ENCODE measurements at regions not wholly inside any gene's neighbourhood (a gene's known extent, or its start where the extent isn't known, plus 50 kb on each side); places are given as distances from the start of the nearest gene placed in this dataset.

DNA sequence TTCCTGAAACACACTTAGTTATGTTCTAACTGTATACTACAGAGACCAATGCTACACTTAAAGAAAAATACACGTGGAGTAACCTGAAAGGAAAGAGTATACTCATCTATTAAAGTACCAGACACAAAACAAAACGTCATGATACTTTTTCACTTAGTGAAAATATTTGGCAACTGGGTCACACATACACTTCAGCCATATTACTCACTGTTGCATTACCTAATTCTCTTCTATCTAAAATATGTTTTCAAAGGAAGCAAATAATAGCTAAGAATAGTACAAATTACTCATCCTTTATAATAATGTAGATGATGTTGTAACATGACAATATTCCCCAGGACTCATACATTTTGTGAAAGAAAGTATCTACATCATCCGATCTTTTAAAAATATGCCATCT lies 76.5 kb upstream of the EPB41L3 start:
- Histone ChIP-seq H3K9me2 (ENCODE audit: insufficient read depth) (no peaks in the 10 kb centered on the region), H2AFZ (no peak overlapping the region), H3K4me2 (no peak overlapping the region), H3F3A (ENCODE audit: insufficient read depth, low read depth) (no peaks in the 10 kb centered on the region), H3K4me1 (replicated peaks; ENCODE audit: insufficient read depth) (no peaks in the 10 kb centered on the region), H3K4me3 (no peak overlapping the region), H3K27ac (no peak overlapping the region), H3K9me3 (ENCODE audit: insufficient read depth, low read depth) (no peaks in the 10 kb centered on the region), H3K36me3 (ENCODE audit: low read depth) (no peaks in the 10 kb centered on the region), H3K27me3 (ENCODE audit: insufficient read depth, low read depth) (peaks cover 4% of the 10 kb centered on the region; the same call in 1 of the 2 replicates), H3K79me2 (ENCODE audit: low read depth) (no peaks in the 10 kb centered on the region), H4K20me1 (ENCODE audit: insufficient read depth) (no peaks in the 10 kb centered on the region)
- POLR2A ChIA-PET (ENCODE audit: unreplicated experiment): no interaction called here
- no TSS peak for BruUV-seq (replicated peaks)
- CTCF ChIA-PET: no interaction called here
- no peak for DNase-seq
- TF ChIP-seq, protein P1, sequence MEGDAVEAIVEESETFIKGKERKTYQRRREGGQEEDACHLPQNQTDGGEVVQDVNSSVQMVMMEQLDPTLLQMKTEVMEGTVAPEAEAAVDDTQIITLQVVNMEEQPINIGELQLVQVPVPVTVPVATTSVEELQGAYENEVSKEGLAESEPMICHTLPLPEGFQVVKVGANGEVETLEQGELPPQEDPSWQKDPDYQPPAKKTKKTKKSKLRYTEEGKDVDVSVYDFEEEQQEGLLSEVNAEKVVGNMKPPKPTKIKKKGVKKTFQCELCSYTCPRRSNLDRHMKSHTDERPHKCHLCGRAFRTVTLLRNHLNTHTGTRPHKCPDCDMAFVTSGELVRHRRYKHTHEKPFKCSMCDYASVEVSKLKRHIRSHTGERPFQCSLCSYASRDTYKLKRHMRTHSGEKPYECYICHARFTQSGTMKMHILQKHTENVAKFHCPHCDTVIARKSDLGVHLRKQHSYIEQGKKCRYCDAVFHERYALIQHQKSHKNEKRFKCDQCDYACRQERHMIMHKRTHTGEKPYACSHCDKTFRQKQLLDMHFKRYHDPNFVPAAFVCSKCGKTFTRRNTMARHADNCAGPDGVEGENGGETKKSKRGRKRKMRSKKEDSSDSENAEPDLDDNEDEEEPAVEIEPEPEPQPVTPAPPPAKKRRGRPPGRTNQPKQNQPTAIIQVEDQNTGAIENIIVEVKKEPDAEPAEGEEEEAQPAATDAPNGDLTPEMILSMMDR (conservative IDR thresholded peaks at IDR 0.05): no peak
- no peak for TF ChIP-seq EZH2 (IDR thresholded peaks at IDR 0.05; ENCODE audit: low read depth)
- intact Hi-C loops (cut with micrococcal nuclease; ENCODE audit: unreplicated experiment): no loop called here

DNA sequence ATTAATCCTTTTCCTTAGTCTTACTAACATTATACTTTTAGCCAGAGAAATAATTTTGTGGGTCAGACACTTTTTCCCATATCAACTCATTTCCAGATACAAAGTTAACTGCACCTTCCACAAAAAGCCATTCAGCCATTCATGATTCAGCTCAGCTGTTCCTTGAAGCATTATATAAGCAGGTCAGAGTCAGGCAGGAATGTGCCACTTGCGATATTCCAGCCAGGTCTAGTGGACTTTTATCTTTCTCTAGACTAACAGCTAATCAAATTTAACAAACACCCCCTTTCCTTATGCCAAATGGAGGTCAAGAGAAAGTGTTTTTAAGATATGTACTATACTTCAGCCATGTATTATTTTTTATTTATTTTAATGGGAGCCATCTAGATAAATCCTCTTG lies 75.6 kb upstream of the EPB41L3 start:
- no TSS peak for BruUV-seq (replicated peaks)
- Histone ChIP-seq H3K9me3 (ENCODE audit: insufficient read depth, low read depth) (no peaks in the 10 kb centered on the region), H3K79me2 (ENCODE audit: low read depth) (no peaks in the 10 kb centered on the region), H3K27ac (no peak overlapping the region), H3K9me2 (ENCODE audit: insufficient read depth) (no peaks in the 10 kb centered on the region), H3F3A (ENCODE audit: insufficient read depth, low read depth) (no peaks in the 10 kb centered on the region), H3K4me3 (no peak overlapping the region), H4K20me1 (ENCODE audit: insufficient read depth) (no peaks in the 10 kb centered on the region), H3K36me3 (ENCODE audit: low read depth) (no peaks in the 10 kb centered on the region), H3K4me2 (no peak overlapping the region), H3K27me3 (ENCODE audit: insufficient read depth, low read depth) (peaks cover 4% of the 10 kb centered on the region; the same call in 1 of the 2 replicates), H2AFZ (no peak overlapping the region), H3K4me1 (replicated peaks; ENCODE audit: insufficient read depth) (no peaks in the 10 kb centered on the region)
- intact Hi-C loops (cut with micrococcal nuclease; ENCODE audit: unreplicated experiment): no loop called here
- ChIA-PET POLR2A (ENCODE audit: unreplicated experiment) (no interaction called here), CTCF (no interaction called here)
- TF ChIP-seq EZH2 (IDR thresholded peaks at IDR 0.05; ENCODE audit: low read depth): no peak
- TF ChIP-seq, protein P1 (conservative IDR thresholded peaks at IDR 0.05): no peak
- no peak for DNase-seq

DNA sequence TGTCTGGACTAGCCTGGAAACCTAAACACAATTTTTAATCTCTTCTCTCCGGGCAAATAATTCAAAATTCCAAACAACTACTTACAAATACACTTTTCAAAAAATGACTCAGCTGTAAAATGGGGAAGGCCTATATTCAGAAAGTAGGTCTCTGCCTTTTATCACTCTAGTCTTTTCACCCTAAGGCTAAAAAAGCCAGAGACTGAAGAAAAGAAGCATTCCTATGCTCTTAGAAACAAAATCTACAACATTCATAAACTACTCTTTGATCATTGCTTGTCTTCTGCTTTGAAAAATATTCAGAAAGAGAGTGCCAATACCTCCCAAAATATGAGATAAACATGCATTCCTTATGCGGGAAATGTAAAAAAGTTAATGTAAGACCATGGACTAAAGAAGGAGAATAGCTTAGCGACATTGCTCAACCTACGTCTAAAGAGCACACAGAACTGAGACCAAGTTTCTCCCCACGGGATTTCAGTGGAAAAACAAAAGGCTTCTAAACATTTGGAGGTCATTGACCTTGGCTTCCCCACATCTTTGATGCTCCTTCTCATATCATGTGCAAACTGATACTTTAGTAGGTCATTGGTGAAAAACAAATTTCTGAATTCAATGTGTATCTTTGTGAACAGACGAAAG lies 74.4 kb upstream of the EPB41L3 start:
- H3K9me2 ChIP-seq (ENCODE audit: insufficient read depth): no peaks in the 10 kb centered on the region
- H3F3A ChIP-seq (ENCODE audit: insufficient read depth, low read depth): no peaks in the 10 kb centered on the region
- no peaks in the 10 kb centered on the region for H3K36me3 ChIP-seq (ENCODE audit: low read depth)
- no peak overlapping the region for H3K4me2 ChIP-seq
- intact Hi-C loops (cut with micrococcal nuclease; ENCODE audit: unreplicated experiment): no loop called here
- no peak for DNase-seq
- POLR2A ChIA-PET (ENCODE audit: unreplicated experiment): no interaction called here
- H3K4me3 ChIP-seq: no peak overlapping the region
- H3K4me1 ChIP-seq (replicated peaks; ENCODE audit: insufficient read depth): no peaks in the 10 kb centered on the region
- no peaks in the 10 kb centered on the region for H3K9me3 ChIP-seq (ENCODE audit: insufficient read depth, low read depth)
- H4K20me1 ChIP-seq (ENCODE audit: insufficient read depth): no peaks in the 10 kb centered on the region
- TF ChIP-seq, protein P1 (conservative IDR thresholded peaks at IDR 0.05): no peak
- TF ChIP-seq EZH2 (IDR thresholded peaks at IDR 0.05; ENCODE audit: low read depth): no peak
- no TSS peak for BruUV-seq (replicated peaks)
- H2AFZ ChIP-seq: no peak overlapping the region
- CTCF ChIA-PET: no interaction called here
- H3K27ac ChIP-seq: no peak overlapping the region
- H3K79me2 ChIP-seq (ENCODE audit: low read depth): no peaks in the 10 kb centered on the region
- peaks cover 4% of the 10 kb centered on the region; the same call in 1 of the 2 replicates for H3K27me3 ChIP-seq (ENCODE audit: insufficient read depth, low read depth)
